Parathyroid adenoma (tissue), 2 donors: ENCODE measurements at regions not wholly inside any gene's neighbourhood (a gene's known extent, or its start where the extent isn't known, plus 50 kb on each side); places are given as distances from the start of the nearest gene placed in this dataset.

ENCODE experiments used
- H2AFZ ChIP-seq: fragments of 300-600 bp; sonication (generic); one replicate; pipeline ENCODE4 v1.7.0; 2017; ENCODE audit warnings: antibody characterized with exemption, mild to moderate bottlenecking
- H3K27ac ChIP-seq: fragments of 300-600 bp; sonication (generic); one replicate; pipeline ENCODE4 v1.7.0; 2017
- H3K27me3 ChIP-seq: fragments of 300-600 bp; sonication (generic); one replicate; pipeline ENCODE4 v1.7.0; 2017; ENCODE audit warnings: low read length; ENCODE audit not compliant: control insufficient read depth, insufficient read depth
- H3K36me3 ChIP-seq: fragments of 300-600 bp; sonication (generic); one replicate; pipeline ENCODE4 v1.7.0; 2017; ENCODE audit warnings: low read length; ENCODE audit not compliant: control insufficient read depth, insufficient read depth
- H3K4me1 ChIP-seq: fragments of 300-600 bp; sonication (generic); one replicate; pipeline ENCODE4 v1.7.0; 2017; ENCODE audit warnings: control low read depth
- H3K4me2 ChIP-seq: fragments of 300-600 bp; sonication (generic); one replicate; pipeline ENCODE4 v1.7.0; 2017; ENCODE audit warnings: low read length
- H3K4me3 ChIP-seq: fragments of 300-600 bp; sonication (generic); one replicate; pipeline ENCODE4 v1.7.0; 2017; ENCODE audit warnings: low read depth, low read length
- H3K79me2 ChIP-seq: fragments of 300-600 bp; sonication (generic); one replicate; pipeline ENCODE4 v1.7.0; 2017; ENCODE audit warnings: control low read depth
- H3K9ac ChIP-seq: fragments of 300-600 bp; sonication (generic); one replicate; pipeline ENCODE4 v1.7.0; 2017; ENCODE audit warnings: mild to moderate bottlenecking
- H3K9me3 ChIP-seq: fragments of 300-600 bp; sonication (generic); one replicate; pipeline ENCODE4 v1.7.0; 2017; ENCODE audit warnings: low read length; ENCODE audit not compliant: control insufficient read depth
- TF ChIP-seq, protein P1 (sequence below): fragments of 300-600 bp; sonication (generic); IDR thresholded peaks from one replicate; pipeline ENCODE4 v1.7.0; 2017; ENCODE audit warnings: antibody characterized with exemption, mild to moderate bottlenecking
- donor health status: primary hyperparathyroidism.

DNA sequence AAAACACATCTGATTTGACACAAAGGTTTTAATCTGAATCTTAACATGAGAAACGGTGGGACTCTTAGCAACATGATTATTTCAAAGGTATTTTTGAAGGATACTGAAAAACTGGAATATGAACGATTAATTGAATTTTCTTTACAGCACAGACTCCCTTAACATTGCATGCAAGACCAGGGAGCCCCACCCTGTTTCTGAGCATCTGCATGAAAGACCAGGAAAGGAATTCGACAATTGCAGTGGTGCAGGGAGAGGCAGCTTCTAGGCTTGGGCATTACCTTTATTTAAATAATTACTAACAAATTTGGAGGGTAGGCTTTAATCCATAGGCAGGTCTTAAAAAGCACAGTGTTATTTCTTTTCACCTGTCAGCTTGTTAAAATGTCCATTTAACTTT is 240.6 kb upstream of the TOPAZ1 start:
- Histone ChIP-seq H3K79me2 (no peaks in the 10 kb centered on the region), H3K9ac (no peak overlapping the region), H3K27ac (no peak overlapping the region), H3K4me2 (no peak overlapping the region), H3K27me3 (no peaks in the 10 kb centered on the region), H2AFZ (no peak overlapping the region), H3K36me3 (no peaks in the 10 kb centered on the region), H3K4me1 (peaks cover 16% of the 10 kb centered on the region), H3K4me3 (no peak overlapping the region), H3K9me3 (no peaks in the 10 kb centered on the region)
- TF ChIP-seq, protein P1, sequence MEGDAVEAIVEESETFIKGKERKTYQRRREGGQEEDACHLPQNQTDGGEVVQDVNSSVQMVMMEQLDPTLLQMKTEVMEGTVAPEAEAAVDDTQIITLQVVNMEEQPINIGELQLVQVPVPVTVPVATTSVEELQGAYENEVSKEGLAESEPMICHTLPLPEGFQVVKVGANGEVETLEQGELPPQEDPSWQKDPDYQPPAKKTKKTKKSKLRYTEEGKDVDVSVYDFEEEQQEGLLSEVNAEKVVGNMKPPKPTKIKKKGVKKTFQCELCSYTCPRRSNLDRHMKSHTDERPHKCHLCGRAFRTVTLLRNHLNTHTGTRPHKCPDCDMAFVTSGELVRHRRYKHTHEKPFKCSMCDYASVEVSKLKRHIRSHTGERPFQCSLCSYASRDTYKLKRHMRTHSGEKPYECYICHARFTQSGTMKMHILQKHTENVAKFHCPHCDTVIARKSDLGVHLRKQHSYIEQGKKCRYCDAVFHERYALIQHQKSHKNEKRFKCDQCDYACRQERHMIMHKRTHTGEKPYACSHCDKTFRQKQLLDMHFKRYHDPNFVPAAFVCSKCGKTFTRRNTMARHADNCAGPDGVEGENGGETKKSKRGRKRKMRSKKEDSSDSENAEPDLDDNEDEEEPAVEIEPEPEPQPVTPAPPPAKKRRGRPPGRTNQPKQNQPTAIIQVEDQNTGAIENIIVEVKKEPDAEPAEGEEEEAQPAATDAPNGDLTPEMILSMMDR, result no peak

DNA sequence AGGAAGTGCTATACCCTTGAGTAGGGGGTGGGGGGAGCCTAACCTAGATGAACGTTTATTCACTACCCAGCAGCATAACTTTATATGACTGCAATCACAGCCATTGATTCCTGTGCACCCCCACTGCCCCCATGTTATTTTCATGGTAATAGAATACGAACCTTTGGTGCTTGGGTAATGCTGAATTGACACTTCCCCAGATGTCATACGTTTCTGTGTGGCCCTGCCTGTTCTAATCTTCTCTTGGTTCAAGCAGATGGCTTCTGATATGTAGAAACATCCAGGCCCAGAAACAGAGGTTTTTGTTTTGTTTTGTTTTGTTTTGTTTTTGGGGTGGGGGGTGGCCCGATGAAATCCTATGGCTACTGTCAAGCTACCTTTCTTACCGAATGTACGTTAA is 237.9 kb upstream of the TOPAZ1 start:
- Histone ChIP-seq H3K27me3 (no peaks in the 10 kb centered on the region), H3K79me2 (no peaks in the 10 kb centered on the region), H3K9me3 (no peaks in the 10 kb centered on the region), H3K27ac (no peak overlapping the region), H3K4me1 (peaks cover 2% of the 10 kb centered on the region), H3K9ac (no peak overlapping the region), H3K4me2 (no peak overlapping the region), H2AFZ (no peak overlapping the region), H3K36me3 (no peaks in the 10 kb centered on the region), H3K4me3 (no peak overlapping the region)
- TF ChIP-seq, protein P1, result no peak

DNA sequence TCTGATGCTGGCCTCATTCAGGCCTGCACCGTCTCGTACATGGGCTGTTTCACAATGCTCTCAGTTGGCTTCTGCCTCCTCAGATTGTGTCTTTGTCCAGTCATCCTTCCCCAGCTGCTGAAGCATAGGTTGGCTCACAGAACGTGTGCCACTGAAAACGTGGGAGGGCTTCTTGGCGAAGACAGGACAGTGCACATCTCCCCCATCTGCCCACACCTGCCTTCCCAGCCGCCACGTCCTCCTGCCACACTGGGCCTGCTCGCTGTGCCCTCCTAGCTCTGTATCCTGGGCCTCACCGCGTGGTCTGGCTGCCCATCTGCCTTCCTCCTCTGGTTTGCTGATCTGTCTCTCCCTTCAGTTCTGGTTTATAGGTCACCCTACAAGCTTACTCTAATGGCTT is 230.0 kb upstream of the TOPAZ1 start:
- Histone ChIP-seq H2AFZ (no peak overlapping the region), H3K27me3 (no peaks in the 10 kb centered on the region), H3K9ac (no peak overlapping the region), H3K4me2 (no peak overlapping the region), H3K4me3 (no peak overlapping the region), H3K36me3 (no peaks in the 10 kb centered on the region), H3K27ac (no peak overlapping the region), H3K4me1 (no peaks in the 10 kb centered on the region), H3K79me2 (no peaks in the 10 kb centered on the region), H3K9me3 (no peaks in the 10 kb centered on the region)
- TF ChIP-seq, protein P1, result no peak

DNA sequence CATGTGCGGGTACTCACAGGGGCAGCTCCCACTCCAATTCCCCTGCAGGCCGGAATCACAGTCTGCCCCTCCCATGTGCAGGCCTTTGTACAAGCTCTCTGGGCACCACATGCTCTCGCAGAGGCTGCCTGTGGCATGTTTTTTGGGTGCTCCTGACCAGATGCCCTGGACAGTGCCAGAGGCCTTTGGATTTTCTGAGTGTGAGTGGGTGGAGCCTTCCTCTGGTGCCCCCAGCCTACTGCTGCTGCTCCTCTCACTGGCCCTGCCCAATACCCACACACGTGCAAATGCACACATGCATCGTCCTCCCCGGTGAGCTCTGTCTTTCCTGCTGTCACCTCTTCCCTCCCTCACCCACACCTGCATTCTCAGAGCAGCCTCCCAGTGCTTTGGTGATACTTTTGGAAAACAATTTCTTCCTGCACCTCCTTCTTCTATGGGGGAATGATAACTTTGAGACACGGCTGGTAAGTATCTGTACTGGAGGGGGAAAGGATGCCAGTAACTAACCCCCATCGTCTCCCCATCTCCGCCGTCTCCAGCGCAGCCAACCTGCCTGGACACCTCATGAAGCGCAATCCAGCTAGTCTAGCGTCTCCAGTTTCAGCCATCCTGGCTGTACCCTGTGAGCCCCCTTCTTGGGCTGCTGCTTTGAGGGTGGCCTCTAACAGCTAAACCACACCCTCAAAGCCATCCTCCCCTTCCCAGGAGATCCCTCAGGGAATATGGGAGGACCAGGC is 229.4 kb upstream of the TOPAZ1 start:
- H3K27me3 ChIP-seq, result no peaks in the 10 kb centered on the region
- no peaks in the 10 kb centered on the region for H3K79me2 ChIP-seq
- H3K9ac ChIP-seq, result no peak overlapping the region
- H3K4me2 ChIP-seq, result no peak overlapping the region
- H3K4me1 ChIP-seq, result no peaks in the 10 kb centered on the region
- H2AFZ ChIP-seq, result no peak overlapping the region
- H3K9me3 ChIP-seq, result no peaks in the 10 kb centered on the region
- TF ChIP-seq, protein P1, result no peak
- H3K36me3 ChIP-seq, result no peaks in the 10 kb centered on the region
- no peak overlapping the region for H3K4me3 ChIP-seq
- no peak overlapping the region for H3K27ac ChIP-seq

DNA sequence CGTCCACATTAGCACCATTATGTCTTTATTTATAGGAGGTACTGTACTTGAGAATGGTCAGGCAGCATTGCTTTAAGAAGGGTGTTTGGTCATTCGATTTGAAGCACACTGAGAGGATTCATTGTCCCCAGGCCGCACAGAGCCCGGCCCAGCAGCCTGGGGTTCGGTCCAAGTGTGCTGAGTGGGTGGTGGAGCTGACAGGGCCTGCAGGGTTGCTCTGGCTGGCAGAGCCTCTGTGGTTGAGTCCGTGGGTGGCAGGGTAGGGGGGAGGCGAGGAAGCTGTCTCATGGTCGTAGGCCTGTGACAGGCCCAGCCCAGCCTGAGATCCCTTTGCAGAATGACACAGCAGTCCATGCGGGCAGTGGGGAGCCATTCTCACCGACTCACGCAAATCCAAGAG is 227.7 kb upstream of the TOPAZ1 start:
- Histone ChIP-seq H3K4me2 (no peak overlapping the region), H3K79me2 (no peaks in the 10 kb centered on the region), H3K9ac (no peak overlapping the region), H3K4me3 (no peak overlapping the region), H3K4me1 (no peaks in the 10 kb centered on the region), H3K9me3 (no peaks in the 10 kb centered on the region), H3K27ac (no peak overlapping the region), H3K36me3 (no peaks in the 10 kb centered on the region), H3K27me3 (no peaks in the 10 kb centered on the region), H2AFZ (no peak overlapping the region)
- TF ChIP-seq, protein P1, result no peak
